ENCODE measurements at regions not wholly inside any gene's neighbourhood (a gene's known extent, or its start where the extent isn't known, plus 50 kb on each side); places are given as distances from the start of the nearest gene placed in this dataset.

DNA sequence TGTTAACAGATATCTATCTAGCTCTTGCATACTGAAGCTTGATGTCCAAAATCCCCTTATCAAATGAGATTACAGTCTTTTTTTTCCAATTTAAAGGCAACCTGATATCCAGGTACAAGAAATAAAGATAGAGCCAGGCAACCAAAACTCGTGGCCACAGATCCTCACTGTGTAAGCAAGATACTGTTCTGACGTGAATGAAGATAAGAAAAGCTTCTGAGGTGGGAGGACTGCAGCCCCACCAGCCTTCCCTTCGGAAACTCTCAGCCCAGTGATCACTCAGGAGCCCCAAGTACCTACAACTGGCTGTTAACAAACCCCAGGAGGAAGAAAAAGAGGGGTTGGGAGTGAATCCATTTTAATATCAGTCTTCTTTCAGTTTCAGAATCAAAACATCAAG, 191.6 kb downstream of the EFNB2 start:
- TF ChIP-seq POLR2A (IDR thresholded peaks at IDR 0.05) (no peak), EP300 (IDR thresholded peaks at IDR 0.05) (no peak)

Data from gastroesophageal sphincter (tissue), 2 donors.